Liver (tissue), 3 donors: ENCODE measurements at regions not wholly inside any gene's neighbourhood (a gene's known extent, or its start where the extent isn't known, plus 50 kb on each side); places are given as distances from the start of the nearest gene placed in this dataset.

Experiments
- EGR1 ChIP-seq, 2 donors: IDR thresholded peaks; 2 replicates each; pipeline ENCODE4 v1.6.1; 2016 to 2018; ENCODE audit warnings: antibody characterized with exemption in 2 of 2, low read depth in 2 of 2
- FOXA1 ChIP-seq: IDR thresholded peaks from 2 replicates; pipeline ENCODE4 v1.6.1; 2016; ENCODE audit warnings: antibody characterized with exemption
- GABPA ChIP-seq, 2 donors: IDR thresholded peaks in 1 of 2; conservative IDR thresholded peaks in 1 of 2; 2 replicates each; pipeline ENCODE4 v1.6.1; 2016; ENCODE audit warnings: antibody characterized with exemption in 2 of 2, mild to moderate bottlenecking in 1 of 2, moderate library complexity in 1 of 2
- JUND ChIP-seq, 2 donors: IDR thresholded peaks; 2 replicates each; pipeline ENCODE4 v1.6.1; 2016; ENCODE audit warnings: antibody characterized with exemption in 2 of 2
- MAX ChIP-seq: IDR thresholded peaks from 2 replicates; pipeline ENCODE4 v1.6.1; 2016; ENCODE audit warnings: antibody characterized with exemption
- NR2F2 ChIP-seq: IDR thresholded peaks from 2 replicates; pipeline ENCODE4 v1.6.1; 2016; ENCODE audit warnings: antibody characterized with exemption
- RAD21 ChIP-seq, 2 donors: IDR thresholded peaks; 2 replicates each; pipeline ENCODE4 v1.6.1; 2016; ENCODE audit warnings: antibody characterized with exemption in 2 of 2, mild to moderate bottlenecking in 2 of 2
- REST ChIP-seq: IDR thresholded peaks from 2 replicates; pipeline ENCODE4 v1.6.1; 2016; ENCODE audit warnings: antibody characterized with exemption, mild to moderate bottlenecking
- SP1 ChIP-seq: IDR thresholded peaks from 2 replicates; pipeline ENCODE4 v1.6.1; 2018; ENCODE audit warnings: antibody characterized with exemption, mild to moderate bottlenecking
- TAF1 ChIP-seq: conservative IDR thresholded peaks from 2 replicates; pipeline ENCODE4 v1.6.1; 2016; ENCODE audit warnings: antibody characterized with exemption, mild to moderate bottlenecking
- YY1 ChIP-seq: IDR thresholded peaks from 2 replicates; pipeline ENCODE4 v1.6.1; 2016; ENCODE audit warnings: antibody characterized with exemption, mild to moderate bottlenecking
- TF ChIP-seq, protein P1 (sequence below): IDR thresholded peaks from 2 replicates; pipeline ENCODE4 v1.6.1; 2016; ENCODE audit warnings: antibody characterized with exemption
- TF ChIP-seq, protein P2 (sequence below): fragments of 150-350 bp; IDR thresholded peaks from 2 replicates; pipeline ENCODE4 v1.5.1; 2017; ENCODE audit warnings: improper control_type of control experiment, low read depth, low read length; ENCODE audit not compliant: missing input control
- TF ChIP-seq, protein P3 (sequence below): IDR thresholded peaks from 2 replicates; pipeline ENCODE4 v1.6.1; 2016; ENCODE audit warnings: antibody characterized with exemption
- donor health status: healthy.
- donor health status: healthy.

- TF ChIP-seq, protein P1, sequence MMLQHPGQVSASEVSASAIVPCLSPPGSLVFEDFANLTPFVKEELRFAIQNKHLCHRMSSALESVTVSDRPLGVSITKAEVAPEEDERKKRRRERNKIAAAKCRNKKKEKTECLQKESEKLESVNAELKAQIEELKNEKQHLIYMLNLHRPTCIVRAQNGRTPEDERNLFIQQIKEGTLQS: no peak
- no peak for TF ChIP-seq RAD21 (IDR thresholded peaks at IDR 0.05)
- TF ChIP-seq, protein P2, sequence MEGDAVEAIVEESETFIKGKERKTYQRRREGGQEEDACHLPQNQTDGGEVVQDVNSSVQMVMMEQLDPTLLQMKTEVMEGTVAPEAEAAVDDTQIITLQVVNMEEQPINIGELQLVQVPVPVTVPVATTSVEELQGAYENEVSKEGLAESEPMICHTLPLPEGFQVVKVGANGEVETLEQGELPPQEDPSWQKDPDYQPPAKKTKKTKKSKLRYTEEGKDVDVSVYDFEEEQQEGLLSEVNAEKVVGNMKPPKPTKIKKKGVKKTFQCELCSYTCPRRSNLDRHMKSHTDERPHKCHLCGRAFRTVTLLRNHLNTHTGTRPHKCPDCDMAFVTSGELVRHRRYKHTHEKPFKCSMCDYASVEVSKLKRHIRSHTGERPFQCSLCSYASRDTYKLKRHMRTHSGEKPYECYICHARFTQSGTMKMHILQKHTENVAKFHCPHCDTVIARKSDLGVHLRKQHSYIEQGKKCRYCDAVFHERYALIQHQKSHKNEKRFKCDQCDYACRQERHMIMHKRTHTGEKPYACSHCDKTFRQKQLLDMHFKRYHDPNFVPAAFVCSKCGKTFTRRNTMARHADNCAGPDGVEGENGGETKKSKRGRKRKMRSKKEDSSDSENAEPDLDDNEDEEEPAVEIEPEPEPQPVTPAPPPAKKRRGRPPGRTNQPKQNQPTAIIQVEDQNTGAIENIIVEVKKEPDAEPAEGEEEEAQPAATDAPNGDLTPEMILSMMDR: no peak
- TF ChIP-seq SP1: no peak
- TF ChIP-seq YY1: no peak
- TF ChIP-seq EGR1 (IDR thresholded peaks at IDR 0.05; ENCODE audit: low read depth in 2 of 2): no peak
- TF ChIP-seq REST: no peak
- TF ChIP-seq TAF1: no peak
- no peak for TF ChIP-seq MAX
- no peak for TF ChIP-seq FOXA1
- no peak for TF ChIP-seq GABPA (IDR thresholded peaks at IDR 0.05 in 1 of 2, conservative IDR thresholded peaks at IDR 0.05 in 1 of 2)
- TF ChIP-seq, protein P3, sequence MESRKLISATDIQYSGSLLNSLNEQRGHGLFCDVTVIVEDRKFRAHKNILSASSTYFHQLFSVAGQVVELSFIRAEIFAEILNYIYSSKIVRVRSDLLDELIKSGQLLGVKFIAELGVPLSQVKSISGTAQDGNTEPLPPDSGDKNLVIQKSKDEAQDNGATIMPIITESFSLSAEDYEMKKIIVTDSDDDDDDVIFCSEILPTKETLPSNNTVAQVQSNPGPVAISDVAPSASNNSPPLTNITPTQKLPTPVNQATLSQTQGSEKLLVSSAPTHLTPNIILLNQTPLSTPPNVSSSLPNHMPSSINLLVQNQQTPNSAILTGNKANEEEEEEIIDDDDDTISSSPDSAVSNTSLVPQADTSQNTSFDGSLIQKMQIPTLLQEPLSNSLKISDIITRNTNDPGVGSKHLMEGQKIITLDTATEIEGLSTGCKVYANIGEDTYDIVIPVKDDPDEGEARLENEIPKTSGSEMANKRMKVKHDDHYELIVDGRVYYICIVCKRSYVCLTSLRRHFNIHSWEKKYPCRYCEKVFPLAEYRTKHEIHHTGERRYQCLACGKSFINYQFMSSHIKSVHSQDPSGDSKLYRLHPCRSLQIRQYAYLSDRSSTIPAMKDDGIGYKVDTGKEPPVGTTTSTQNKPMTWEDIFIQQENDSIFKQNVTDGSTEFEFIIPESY: no peak
- TF ChIP-seq NR2F2: no peak
- TF ChIP-seq JUND (IDR thresholded peaks at IDR 0.05): no peak
Observed at GRCh38 chr4:171714791-171715454, 98.3 kb upstream of the GALNTL6 start.
